Stimulated activated CD8-positive, alpha-beta memory T cell treated with anti-CD3 and anti-CD28 coated beads, Interleukin-4, amount 100 ng/mL, for 48 hours (primary cell): ENCODE measurements at regions not wholly inside any gene's neighbourhood (a gene's known extent, or its start where the extent isn't known, plus 50 kb on each side); places are given as distances from the start of the nearest gene placed in this dataset.
A peak's percentile ranks its signal among the peaks of the same experiment; 100 is the strongest.
"Not testable (repeated sequence)": the region's sequence is repeated elsewhere in the genome, so short reads cannot be mapped to it uniquely, and the experiment has no call there.

Source experiments
- DNase-seq: peaks from one replicate; pipeline ENCODE4 v3.0.0-alpha.2; 2020

DNA sequence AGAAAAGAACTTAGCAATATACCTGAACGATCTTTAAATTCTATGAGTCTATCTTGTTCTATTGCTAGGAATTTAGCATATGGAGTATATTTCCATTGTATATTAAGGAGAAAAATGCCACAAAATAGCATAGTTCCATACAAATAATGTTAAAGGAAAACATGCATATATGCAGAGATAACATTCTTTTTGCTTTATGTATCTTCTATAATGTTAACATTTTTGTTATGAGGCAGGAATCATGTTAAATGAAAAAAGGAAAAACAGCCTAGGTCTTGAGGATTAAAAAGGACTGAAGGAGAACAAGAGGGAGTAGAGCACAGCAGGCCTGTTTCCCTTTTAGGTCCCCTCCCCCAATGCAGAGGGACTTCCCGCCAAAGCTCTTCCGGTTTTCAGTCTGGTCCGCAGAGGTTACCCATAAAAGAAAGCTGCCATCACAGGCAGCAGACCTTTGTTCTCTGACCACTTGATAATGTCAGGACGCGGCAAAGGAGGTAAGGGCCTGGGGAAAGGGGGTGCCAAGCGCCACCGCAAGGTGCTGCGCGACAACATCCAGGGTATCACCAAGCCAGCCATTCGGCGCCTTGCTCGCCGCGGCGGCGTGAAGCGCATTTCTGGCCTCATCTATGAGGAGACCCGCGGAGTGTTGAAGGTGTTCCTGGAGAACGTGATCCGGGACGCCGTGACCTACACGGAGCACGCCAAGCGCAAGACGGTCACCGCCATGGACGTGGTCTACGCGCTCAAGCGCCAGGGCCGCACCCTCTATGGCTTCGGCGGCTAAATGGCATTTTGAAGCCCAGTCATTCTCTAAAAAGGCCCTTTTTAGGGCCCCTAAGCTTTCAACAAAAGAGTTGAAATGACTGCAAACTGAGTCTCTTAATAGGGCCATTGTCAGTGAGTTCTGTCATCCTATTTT is 108.4 kb upstream of the PRSS16 start:
- peak; percentile 82 for DNase-seq

DNA sequence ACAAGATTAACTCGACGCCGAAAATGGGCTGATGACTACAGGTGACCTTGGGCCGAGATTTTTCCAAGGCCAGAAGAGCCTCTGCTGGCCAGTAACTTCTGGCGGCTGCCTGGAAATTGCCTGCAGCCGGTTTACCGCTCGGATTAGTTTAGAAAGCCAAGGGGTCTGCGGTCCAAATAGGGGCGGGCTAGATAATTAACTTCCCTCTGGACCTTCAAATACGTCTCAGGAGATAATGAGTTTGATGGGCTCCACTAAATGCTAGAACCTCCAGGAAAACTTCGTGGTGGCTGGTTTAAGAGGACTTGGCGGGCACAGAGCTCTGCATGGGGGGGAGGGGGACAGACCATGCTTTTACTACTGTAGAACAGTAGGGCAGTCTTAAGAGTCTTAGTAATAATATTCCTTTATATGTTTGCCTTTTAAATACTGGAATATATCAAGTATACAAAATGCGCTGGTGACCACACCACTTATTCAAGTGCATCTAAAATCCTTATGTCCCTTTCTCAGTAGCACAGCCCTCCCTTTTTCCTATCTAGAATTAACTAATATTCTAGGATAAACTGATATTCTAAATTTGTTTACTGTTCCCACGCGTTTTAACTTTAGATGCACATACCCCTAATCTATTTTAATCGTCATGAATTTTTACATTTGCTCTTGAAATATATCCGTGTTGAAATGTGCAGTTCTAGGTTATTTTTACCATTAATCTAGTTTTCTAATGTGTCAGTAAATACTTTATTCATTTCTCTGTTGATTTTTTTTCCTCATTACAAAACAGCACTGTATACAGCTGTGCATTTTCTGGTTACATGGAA is 107.5 kb upstream of the PRSS16 start:
- DNase-seq: peak; percentile 53

DNA sequence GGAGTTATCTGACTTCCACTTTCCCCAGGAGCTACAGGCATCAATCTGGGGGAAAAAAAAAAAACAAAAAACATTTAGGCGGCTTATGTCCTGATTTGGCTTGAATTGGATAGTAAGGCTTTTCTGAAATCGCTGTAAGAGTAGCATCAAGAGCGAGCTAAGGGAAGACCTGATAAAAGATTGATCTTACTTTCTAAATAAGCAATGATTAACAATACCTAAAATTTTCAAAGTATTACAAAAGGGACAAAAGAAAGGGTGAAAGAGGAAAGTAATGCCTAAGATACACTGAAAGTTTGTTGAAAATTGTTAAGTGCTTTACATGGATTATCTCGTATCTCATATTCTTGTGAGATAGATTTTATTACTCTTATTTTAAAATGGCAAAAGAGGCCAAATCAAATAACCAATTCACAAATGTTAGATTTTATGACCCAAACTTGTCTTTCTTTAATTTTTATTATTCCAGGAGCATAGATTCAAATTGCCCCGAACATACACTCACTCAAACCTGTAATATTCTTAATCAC is 106.4 kb upstream of the PRSS16 start:
- DNase-seq: no peak

DNA sequence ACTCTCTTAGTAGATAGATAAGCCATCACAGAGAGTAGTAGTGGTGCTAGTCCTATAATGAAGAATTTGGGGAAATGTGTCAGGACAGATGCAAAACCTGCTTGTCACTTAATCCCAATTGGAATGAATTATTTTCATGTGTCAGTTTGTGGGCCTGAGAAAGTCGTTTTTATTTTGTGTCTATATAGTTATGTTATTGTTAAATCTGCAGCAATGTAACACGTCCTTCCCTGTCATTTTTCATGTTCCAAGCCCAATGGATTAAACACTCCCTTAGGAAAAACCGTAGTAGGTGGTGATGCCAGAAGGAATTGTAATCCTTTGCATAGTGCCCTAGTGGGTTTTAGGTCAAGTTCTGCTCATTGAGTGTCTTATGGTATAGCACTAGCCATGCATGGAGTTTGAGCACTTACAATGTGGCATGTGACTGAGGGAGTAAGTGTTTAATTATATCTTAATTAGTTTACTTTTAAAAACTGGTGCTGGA is 105.9 kb upstream of the PRSS16 start:
- no peak for DNase-seq

DNA sequence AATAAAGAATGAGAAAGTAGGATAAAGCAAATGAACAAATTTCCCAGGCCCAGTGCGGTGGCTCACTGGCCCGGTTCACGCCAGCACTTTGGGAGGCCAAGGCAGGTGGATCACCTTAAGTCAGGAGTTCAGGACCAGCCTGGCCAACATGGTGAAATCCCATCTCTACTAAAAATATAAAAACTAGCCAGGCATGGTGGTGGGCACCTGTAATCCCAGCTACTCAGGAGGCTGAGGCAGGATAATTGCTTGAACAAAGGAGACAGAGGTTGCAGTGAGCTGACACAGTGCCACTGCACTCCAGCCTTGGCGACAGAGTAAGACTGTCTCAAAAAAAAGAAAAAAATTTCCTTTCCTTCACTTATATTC is 104.5 kb upstream of the PRSS16 start:
- not testable (repeated sequence) for DNase-seq

DNA sequence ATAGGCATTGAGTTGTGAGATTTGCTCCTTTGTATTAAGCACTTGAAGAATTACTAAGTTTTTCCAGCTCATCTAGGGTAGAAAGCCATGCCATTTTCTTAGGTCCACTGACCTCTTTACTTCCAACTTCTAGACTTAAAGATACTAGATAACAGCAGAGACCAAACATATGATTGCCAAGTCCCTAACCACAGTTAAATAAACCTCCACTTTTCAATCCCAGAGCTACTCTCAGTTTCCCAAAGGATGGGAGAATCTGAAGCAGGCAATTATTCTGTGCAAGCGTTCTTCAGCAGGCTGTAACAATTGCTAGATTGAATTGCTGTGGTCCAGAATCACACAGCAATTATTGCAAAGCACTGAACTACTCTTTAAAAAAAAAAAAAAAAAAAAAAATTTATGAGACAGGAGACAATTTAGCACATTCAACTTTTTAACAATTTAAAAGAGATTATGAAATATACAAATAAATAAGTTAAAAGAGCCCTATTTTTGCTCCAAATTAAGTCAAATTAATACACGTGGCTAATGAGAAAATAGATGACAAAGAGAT is 104.0 kb upstream of the PRSS16 start:
- no peak for DNase-seq

DNA sequence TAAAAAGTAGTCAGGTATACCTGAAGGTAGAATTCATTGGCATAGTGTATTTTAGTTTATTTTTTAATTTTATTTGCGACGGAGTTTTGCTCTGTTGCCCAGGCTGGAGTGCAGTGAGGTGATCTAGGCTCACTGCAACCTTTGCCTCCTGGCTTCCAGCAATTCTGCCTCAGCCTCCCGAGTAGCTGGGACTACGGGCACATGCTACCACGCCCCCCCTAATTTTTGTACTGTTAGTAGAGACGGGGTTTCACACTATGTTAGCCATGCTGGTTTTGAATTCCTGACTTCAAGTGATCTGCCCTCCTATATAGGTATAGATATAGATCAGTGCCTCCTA is 102.8 kb upstream of the PRSS16 start:
- DNase-seq: no peak

DNA sequence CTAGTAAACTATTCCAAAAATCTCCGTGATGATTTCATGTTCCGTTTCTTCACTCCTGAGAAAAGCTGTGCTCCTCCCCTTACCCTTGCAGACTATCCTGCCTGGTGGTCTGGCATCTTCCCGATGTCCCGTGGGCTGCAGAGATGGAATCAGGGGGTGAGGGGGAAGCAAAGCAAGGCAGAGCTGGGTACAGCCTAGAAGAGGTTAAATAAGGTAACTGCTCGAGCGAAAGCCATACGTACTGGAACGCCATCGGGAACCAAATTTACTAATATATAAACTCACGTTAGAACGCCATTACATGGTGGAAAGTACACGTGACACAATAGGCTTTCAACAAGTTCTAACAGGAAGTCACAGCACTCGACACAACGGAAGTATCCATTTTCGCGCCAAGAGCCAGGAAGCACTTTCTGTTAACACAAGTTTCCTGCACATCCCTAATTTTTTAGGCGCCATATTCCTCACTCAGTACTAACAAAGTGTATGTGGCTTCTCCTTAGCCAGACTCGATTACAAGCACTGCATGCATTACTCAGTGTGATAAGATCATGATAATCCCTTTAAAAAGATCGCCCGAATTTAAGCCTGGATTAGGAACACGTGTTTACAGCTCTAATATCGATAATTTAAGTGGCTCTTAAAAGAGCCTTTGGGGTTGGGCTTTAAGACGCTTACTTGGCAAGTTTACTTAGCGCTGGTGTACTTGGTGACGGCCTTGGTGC is 101.6 kb upstream of the PRSS16 start:
- DNase-seq: peak; percentile 76

DNA sequence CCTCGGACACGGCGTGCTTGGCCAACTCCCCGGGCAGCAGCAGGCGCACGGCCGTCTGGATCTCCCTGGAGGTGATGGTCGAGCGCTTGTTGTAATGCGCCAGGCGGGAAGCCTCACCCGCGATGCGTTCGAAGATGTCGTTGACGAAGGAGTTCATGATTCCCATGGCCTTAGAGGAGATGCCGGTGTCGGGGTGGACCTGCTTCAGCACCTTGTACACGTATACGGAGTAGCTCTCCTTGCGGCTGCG is 101.1 kb upstream of the PRSS16 start:
- DNase-seq: not testable (repeated sequence)

DNA sequence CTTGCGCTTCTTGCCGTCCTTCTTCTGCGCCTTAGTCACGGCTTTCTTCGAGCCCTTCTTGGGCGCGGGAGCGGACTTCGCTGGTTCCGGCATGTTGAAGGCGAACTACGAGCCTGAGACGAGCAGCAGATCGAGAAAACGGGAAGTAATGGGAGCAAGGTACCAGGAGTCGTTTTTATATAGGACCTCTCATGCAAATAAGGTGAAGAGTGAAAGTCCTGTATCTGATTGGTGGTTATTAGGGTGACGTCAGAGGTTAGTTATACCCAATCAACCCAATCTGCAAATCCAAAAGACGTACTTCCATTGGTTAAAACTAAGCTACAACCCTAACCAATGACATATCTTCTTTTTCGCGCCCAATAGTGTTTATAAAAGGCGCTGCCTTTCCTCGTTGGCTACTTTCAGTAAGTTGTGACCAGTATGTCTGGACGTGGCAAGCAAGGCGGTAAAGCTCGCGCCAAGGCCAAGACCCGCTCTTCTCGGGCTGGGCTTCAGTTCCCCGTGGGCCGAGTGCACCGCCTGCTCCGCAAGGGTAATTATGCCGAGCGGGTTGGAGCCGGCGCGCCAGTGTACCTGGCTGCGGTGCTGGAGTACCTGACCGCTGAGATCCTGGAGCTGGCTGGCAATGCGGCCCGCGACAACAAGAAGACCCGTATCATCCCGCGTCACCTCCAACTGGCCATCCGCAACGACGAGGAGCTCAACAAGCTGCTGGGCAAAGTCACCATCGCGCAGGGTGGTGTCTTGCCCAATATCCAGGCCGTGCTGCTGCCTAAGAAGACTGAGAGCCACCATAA is 100.6 kb upstream of the PRSS16 start:
- peak; percentile 87 for DNase-seq

DNA sequence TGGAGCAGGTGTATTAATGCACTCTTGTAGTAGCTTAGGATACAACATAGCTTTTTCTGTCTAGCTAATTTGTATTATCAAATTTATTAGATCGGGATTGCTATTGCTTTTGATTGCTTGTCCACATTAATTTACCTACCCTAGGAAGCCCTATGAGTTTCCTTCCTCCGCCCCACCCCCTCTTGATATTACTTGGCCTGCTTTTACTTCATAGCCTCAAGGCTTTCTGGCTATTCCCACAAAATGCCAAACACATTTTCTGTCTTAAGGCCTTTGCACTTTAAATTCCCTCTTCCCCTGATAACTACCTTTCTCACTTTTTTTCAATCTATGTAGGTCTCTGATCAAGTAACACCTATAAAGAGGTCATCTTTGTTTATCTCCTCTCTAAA is 99.1 kb upstream of the PRSS16 start:
- DNase-seq: no peak

DNA sequence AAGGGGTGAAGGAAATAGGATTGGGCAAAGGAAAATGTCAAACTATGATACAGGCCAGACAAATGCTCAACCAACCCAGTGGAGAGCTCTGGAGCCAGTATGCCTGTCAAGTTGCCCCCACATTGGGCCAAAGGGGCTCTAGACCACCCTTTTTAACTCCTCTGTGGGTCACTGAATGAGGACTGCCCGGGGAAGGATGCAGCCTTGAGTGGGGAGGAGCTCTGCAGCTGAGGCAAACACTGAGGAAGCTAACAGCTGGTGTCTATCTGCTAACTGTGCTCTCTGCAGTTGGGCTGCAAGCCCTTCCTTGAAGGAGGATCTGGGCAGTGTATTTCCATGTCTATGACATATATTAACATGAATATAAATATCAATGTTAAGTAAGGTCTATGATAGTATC is 98.4 kb upstream of the PRSS16 start:
- no peak for DNase-seq

DNA sequence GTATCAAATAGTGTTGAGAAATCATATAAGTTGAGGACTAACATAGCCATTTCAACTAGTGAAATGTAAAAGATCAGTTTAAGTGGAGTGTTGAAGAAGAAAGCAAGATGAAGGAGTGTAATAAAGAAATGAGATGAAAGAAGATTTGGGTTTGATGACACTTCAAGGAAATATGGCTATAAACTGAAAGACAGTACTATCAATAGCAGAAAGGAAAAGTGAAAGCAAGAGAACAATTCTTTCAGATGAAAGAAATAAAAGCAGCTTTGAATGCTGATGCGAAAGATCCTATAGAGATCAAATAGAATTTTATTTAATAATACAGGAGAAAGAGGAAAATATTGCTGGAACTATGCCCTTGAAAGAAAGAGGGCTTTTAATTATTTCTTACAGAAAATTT is 92.8 kb upstream of the PRSS16 start:
- DNase-seq: no peak

DNA sequence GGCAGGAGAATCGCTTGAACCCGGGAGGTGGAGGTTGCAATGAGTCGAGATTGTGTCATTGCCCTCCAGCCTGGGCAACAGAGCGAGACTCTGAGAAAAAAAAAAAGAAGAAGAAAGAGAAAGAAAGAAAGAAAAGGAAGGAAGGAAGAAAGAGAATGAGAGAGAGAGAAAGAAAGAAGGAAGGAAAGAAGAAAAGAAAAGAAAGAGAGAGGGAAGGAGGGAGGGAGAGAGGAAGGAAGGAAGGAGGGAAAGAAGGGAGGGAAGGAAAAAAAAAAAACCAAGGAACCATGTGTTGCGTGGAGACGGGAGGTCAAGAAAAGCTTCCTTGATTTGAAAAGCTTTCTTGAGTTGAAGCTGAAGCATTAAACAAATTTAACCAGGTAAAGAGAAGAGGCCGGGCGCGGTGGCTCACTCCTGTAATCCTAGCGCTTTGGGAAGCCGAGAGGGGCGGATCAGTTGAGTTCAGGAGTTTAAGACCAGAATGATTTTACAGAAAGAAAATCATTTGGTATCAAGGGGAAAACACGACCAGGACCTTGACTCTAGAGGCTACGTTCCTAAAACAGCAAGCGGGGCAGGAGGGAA is 90.5 kb upstream of the PRSS16 start:
- DNase-seq: no peak

DNA sequence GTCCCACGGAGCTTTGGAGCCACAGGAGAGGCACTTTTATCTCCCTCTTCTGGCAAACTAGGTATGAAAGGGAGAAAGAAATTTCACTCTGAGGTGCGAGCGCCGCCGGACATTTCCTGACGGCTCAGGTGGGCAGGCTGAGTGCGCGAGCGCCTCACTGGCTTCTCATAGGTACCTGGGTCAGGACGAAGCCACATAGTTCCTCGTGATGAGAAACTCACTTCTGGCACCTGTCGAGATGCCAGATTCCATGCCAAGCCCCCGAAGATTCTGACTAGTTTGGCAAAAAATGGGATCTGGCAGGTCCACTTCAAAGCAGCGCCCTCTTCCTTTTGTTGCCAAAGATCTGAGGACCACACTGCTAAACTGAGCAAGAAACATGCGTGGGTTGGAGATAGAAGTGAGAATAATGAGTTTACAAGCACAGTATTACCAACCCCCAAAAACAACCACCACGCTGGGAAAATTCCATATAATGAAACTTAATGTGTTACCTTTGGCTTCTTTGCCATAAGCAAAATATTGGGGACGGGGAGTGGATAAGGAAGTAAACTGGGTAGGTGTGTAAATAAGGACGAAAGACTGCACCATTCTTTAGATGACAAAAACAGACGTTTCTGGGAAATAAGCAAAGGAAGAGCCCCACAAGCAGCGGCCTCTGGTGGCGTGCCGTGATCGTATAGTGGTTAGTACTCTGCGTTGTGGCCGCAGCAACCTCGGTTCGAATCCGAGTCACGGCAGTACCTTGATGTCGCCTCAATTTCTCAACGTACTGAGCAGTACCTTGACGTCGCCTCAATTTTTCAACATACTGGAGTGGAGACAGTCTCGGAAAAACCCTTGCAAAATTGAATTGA is 89.8 kb upstream of the PRSS16 start:
- peak; percentile 86 for DNase-seq

DNA sequence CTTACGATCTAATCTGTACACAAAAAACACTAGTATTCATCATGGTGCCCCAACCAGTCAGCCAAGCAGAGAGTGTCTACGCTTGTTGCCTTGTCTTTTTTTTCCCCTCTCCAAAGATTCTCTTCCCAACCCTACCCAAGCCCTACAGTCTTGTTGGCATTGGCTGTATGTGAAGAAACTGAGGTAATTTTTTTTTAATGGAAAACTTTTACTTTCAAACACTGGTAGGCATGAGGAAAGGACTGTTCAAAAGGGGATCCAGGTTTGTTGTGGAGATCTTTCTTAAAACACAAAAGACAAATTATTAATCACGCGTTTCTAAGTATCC is 89.2 kb upstream of the PRSS16 start:
- DNase-seq: no peak

DNA sequence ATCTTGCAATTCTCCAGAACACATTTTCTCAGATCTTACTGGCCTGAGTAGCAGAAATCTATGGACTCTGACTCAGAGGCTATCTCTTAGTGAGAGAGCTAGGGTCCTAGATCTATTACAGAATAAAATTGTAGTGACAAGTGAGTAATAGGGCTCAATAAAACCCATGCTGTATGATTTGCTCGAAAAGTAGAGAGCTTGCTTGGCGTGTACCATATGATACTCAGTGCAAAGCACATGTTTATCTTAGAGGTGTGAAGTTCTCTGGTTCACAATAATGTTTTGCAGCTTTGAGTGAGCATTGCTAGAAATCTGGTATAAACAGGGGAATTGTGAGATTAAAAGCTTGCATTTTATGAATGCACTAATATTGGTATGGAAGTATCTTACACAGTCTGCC is 87.8 kb upstream of the PRSS16 start:
- DNase-seq: no peak

DNA sequence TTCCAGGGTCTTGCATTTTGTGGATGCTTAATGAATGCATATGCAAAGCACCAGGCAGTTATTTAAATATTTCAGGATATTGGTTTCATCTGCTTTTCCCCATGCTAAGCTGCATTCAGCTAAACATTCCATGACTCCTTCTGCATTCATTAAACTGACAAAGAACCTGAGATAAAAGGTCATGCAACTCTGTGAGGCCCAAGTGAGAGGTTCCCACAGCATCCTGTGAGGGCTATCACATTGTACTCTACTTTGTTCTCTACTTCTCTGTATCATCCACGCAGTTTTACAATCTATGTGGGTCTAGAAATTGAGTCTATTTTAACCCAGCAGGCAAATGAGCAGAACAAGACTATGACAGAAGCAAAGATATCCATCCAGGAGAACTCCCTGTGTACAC is 86.4 kb upstream of the PRSS16 start:
- DNase-seq: no peak

DNA sequence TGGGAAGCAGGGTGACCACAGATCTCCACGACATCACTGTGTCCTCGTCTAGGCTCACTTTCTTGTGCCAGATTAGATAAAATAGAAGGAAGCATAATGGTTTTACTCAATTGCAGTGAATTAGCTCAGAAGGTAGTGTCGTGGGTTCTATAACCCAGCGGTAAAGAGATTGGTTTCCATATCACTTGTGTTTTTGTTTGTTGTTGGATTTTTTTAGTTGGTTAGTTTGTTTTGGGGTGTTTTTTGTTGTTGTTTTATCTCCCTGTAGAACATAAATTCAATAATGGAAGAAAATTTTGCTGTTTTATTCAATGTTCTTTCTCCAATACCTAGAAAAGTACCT is 85.9 kb upstream of the PRSS16 start:
- DNase-seq: no peak

DNA sequence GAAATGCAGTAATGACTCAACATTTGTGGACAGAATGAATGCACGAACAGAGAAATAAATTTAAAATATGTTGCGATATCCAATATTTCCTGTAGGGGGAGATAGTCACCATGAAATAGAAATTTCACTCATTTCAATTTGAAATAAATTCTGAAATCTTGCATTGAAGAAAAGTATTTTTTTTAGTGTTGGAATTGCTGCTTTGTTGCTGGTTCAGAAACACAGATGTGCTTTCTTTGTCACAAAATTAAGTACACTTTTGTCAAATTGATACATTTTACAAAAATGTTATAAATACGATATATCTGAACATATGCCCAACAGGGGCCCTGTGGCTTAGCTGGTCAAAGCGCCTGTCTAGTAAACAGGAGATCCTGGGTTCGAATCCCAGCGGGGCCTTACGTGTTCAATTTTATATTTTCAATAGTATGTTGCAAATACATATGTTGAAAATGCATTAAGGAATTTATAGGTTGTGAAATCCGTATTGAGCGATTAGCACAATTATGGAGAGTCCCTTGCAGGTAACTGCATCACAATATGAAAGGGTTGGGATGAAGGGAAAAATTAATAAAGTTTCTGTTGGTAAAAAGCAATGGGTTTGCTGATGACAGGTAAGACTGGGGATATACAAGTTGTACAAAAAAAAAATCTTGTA is 85.4 kb upstream of the PRSS16 start:
- peak; percentile 69 for DNase-seq

DNA sequence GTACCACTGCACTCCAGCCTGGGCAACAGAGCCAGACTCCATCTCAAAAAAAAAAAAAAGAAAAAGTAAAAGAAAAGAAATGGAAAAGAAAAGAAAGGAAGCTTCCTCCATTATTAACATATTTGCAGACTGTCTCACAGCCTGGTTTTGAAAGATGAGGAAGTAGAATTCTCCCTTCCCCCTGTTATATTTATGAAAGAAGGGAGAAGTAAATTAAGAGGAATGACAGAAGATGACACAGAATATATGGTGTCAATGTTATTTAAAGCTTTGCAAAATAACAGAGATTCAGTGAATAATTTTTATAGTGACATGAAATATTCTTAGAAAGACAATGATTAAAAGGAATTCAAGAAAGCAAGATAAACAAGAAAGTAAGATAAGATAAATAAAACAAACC is 83.7 kb upstream of the PRSS16 start:
- DNase-seq: no peak
